ENCODE measurements at regions not wholly inside any gene's neighbourhood (a gene's known extent, or its start where the extent isn't known, plus 50 kb on each side); places are given as distances from the start of the nearest gene placed in this dataset.
"Not testable (repeated sequence)": the region's sequence is repeated elsewhere in the genome, so short reads cannot be mapped to it uniquely, and the experiment has no call there.

- DNase-seq = no peak
These were observed 90.3 kb downstream of the RTP5 start for GRCh38 chr2:241959751-241960269.

DNA sequence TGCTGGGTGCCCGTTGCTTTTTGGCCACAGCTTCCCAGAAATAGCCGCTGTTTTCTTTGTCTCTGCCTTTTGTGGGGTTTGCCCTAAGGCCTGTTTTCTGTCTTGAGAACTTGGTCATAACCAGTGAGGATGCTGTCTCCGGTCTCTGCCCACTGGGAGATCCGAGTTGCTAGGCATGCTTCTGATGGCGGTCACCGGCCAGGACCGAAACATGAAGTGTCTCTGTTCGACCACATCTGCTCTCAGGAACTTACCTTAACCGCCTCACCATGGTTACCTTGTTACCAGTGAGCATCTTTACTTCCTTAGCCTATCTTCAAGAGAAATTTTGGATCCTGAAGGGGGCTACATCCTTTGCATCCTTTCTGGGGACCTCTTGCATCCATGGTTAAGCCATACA lies 91.9 kb downstream of the RTP5 start:
- DNase-seq = no peak

DNA sequence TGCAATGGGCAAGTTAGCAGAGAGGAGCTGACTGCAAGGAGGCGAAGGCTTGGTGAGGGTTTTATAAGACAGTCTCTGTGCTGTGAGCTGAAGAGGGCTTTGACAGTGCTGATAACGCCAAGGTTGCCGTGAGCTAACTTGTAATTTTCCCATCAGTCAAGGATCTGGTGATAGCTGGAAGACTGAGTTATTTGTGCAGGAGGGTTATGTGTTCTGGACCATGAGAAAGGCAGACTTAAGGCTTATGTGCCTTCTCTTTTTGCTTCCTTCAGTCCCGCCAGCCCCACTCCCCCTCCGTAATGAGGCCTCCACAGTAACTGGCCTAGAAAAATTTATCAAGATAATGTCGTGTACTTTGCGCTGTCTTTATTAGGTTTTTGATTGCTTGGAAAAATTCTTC lies 94.6 kb downstream of the RTP5 start:
- no peak for DNase-seq

- peak; percentile 69 to 75 for DNase-seq
These were observed 96.4 kb downstream of the RTP5 start for GRCh38 chr2:241965931-241966412.

GRCh38 chr2:241966647-241967466 lies 97.3 kb downstream of the RTP5 start:
- DNase-seq = peak in 1 of 2 donors; percentile 7

DNA sequence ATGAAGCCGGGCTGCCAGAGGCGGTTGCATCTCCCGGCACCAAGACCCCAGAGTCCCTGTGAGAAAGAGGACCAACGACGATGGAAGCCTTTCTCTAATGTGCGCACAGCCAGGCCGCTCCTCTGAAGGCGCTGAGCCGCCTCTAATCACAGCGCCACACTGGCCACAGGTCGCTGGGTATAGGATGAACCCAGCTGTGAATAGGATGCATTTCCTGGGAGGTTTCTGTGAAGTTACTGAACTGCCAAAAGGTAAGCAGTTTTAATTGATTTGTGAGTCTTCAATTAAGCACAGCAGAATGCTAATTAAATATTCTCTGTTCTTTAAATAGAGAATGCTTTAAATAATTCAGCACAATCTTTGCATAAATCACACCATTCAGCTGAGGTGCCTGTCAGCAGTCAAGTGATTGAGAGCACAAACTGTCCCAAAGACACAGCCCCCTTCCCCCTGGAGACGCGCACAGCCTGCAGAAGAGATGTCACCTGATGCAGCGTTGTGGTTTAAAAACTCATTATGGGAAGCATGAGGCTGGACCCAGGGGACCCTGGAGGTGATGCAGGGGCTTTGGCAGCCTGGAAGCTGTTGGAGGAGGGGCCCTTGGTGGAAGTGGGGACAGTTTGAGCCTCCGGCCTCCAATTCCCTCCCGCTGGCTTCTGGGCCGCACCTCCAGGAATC lies 98.1 kb downstream of the RTP5 start:
- DNase-seq = no peak

- no peak for DNase-seq
These were observed 98.9 kb downstream of the RTP5 start for GRCh38 chr2:241968417-241968816.

- DNase-seq = not testable (repeated sequence)
These were observed 99.7 kb downstream of the RTP5 start for GRCh38 chr2:241969182-241969581.

- DNase-seq = no peak
These were observed 101.2 kb downstream of the RTP5 start for GRCh38 chr2:241970716-241971115.

DNA sequence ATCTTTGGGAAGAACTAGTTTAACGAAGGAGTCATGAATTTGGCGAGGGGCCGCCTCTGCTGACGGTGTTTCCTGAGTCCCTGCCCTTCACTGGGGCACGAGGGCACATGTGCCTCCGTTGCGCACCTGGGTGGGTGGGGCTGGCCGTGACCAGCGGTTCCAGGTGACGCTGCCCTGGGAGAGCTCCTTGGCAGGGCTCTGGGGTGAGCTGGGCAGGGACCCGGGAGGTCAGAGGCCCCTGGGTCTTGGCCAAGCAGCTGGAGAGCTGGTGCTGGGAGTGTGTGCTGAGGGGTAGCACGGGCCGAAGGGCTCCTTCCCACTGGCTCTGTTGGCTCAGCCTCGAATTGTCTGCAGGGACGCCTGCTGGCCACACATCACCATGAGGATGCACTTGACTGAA lies 104.6 kb downstream of the RTP5 start:
- DNase-seq = no peak

GRCh38 chr2:241974851-241975592 lies 105.5 kb downstream of the RTP5 start:
- no peak for DNase-seq

- DNase-seq = no peak
These were observed 106.2 kb downstream of the RTP5 start for GRCh38 chr2:241975593-241976284.

DNA sequence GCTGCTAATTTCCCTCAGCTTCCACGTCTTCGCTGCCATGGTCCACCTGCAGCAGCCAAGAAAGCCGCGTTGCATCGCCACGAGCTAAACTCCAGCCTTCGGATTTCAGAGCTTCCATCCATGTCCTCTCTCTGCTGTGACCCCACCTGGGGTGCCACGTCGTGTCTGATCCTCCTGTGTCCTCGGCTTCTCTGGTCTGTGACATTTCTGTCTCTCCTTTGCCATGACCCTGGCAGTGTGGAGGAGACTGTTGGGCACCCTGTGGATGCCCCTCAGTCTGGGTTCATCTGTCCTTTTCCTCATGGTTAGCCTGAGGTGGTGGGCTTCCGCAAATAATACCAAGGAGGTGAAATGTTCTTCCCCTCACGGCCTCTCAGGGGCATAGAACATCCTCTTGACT lies 106.8 kb downstream of the RTP5 start:
- no peak for DNase-seq

- DNase-seq = no peak
These were observed 108.2 kb downstream of the RTP5 start for GRCh38 chr2:241977557-241978300.

GRCh38 chr2:241978670-241979069 lies 109.1 kb downstream of the RTP5 start:
- no peak for DNase-seq

DNA sequence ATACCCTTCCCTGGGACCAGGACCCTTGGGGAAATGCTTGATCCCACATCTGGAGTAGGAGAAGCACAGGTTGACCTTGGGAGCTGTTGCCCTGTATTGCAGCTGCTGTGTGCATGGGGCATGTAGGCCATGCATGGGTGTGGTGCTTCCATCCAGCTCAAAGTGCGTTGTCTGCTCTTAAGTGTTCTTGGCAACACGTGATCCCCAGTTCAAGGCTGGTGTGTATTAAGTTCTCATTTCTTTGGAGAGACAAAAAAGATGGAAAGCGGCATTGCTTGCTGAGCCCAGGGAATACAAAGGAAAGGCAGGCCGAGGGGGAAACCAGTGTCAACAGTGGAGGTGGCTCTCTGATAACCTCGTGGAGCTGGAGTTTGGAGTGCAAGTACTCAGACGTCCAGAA lies 110.7 kb downstream of the RTP5 start:
- no peak for DNase-seq

DNA sequence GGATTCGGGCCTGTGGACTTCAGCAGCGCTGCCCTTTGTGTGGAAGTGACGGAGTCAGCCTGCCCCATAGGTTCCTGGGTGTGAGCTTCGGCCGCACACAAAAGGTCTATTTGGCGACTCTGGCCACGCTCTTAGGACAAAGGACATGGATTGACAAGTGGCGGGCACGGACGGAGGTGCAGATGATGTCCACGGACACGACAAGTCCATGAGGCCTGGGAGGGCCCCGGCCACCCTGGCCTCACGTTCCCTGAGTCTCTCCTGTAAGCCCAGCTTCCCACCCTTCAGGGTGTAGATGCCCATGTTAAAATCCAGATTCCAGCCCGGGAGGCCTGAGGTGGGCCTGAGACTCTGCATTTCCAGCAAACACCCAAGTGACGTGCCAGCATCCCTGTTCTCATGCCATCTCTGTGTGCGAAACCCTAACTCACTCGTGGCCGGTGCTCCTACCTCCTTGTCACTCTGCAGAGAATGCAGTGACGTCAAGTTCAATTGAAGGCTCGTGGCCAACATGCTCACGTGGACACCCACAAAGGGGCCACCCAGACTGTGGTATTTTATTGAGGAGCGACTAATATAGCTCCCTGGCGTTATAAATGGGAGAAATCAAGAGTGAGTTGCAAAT lies 111.7 kb downstream of the RTP5 start:
- no peak for DNase-seq

DNA sequence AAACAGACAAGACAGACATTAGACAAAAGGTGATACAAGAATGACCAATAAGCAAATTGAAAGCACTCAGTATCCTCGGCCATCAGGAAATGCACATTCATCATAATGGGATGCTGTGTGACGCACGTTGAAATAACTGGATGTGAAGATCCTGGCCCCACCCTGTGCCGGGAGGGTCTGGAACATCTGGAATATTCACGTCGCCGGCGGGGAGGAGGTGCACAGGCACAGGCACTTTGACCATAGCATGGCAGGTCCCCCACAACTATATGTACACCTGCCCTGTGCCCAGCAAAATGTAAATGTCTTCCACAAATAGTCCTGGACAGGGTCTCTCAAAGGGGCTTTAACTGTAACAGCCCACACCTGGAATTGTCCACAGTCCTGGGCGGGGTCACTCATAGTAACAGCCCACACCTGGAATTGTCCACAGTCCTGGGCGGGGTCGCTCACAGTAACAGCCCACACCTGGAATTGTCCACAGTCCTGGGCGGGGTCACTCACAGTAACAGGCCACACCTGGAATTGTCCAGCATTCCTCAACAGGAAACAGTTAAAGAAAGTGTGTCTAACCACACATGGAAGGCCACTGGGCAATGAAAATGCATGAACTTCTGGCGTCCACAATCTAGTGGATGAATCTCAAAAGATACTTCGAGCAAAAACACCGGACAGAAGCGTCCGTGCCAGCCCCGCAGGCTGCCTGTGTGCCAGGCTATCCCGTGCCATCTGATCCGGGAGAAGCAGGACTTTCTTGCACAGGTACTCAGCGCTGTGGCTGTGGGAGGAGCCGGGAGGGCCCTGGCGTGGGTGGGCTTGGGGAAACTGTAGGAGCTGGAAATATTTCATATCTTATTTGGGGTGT lies 113.4 kb downstream of the RTP5 start:
- DNase-seq = no peak

DNA sequence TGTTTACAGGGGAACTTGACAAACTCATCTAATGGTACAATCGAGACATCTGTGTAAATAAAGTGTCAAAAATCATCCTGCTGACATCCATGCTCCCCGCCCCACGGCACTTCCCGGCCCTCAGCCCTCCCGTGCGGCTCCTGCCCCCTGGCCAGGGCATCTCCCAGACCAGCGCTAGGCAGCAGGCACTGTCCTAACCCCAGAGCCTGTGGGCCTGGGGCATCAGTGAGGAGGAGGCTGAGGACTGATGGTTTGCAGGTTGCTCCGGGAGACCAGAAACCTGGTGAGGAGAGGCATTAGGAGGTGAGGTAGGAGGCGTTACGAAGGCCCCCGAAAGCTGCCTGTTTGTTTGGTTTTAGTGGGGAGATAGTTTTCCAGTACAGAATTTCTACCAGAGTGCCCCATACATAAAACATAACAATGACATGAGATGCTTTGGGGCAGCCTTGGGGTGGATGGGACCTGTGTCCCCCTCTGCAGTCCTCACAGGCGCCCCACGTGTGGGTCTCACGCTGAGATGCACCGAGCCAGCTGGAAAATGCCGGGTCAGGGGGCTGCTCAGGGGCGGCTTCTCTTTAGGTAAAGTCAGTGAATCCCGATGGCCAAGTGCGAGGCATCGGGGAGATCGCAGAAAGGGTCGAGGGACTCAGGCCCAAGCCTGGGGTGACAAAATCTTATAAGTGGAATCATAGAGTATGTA lies 114.2 kb downstream of the RTP5 start:
- peak in 1 of 2 donors; percentile 16 for DNase-seq

DNA sequence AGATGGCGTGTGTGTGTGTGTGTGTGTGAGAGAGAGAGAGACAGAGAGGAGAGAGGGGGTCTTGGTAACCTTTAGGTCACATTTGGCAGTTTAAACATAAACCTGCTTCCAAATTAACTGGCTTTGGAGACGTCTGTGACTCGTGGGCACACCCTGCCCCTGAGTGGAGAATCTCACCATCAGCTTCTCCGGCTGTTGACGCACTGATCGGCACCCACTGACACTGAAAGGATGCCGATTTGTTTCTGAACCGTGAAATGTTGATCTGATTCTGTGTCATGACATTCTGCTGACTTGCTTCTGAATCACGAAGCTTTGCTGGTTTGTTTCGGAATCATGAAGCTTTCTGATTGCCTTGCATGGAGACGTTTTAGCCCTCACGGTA lies 114.7 kb downstream of the RTP5 start:
- DNase-seq = no peak
